ENCODE measurements at regions not wholly inside any gene's neighbourhood (a gene's known extent, or its start where the extent isn't known, plus 50 kb on each side); places are given as distances from the start of the nearest gene placed in this dataset.

GRCh38 chr15:96243701-96244100 lies 86.8 kb upstream of the NR2F2 start:
- DNase-seq: no peak

DNA sequence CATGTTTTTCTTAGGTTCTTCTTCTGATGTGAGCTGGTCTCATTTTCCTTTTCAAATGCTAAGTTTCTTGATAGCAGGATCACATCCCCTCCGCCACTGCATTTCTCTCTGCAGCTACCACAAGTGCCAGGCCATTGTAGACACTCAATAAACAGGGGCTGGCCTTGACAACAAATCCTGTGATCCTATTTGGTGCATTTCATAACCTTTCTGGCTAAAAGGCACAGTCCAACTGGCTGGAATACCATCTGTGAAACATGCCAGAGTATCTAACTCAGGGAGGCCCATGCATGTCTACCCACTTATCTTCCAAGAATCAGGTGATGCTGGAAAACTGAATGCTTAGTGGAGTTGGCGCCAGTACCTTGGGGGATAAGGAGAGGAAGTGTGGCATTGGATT lies 85.2 kb upstream of the NR2F2 start:
- DNase-seq: no peak

DNA sequence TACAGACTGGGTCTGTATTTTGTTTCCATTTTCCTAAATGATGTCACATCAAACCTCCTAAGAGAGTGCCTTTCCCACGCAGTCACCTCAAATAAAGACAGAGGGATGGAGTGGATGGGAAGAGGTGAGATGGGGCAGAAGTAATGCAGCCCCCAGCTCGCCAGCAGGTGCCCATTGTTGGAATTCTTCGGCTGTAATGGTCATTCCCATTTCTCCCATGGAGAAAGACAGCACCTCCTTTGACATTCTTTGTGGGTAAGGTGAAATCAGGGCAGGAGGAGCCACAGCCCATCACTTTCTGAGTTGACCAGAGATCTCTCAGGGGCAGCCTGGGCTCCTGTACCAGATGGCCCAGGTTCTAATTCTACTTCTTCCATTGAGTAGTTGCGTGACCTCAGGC lies 84.4 kb upstream of the NR2F2 start:
- no peak for DNase-seq

- DNase-seq: no peak
Observed at GRCh38 chr15:96247621-96248305, 82.7 kb upstream of the NR2F2 start.

GRCh38 chr15:96252148-96252547 lies 78.4 kb upstream of the NR2F2 start:
- DNase-seq: no peak

GRCh38 chr15:96253006-96253747 lies 77.3 kb upstream of the NR2F2 start:
- no peak for DNase-seq

DNA sequence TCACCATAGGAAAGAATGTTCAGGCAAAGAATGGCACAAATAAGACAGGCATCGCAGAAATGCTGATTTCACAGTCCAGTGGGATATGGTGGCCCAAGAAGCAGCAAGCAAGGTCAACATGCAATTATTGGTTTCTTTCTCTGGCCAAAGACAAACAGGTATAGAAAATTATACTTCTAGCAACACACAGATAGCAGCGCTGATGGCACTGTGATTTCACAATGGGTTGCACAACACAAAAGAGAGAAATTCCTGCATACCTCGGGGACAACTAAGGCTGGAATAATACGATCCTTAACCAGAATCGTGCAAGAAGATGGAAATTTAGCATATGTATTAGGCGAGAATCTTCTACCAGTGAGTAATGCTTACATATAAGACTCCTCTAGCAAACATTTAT lies 76.3 kb upstream of the NR2F2 start:
- no peak for DNase-seq

DNA sequence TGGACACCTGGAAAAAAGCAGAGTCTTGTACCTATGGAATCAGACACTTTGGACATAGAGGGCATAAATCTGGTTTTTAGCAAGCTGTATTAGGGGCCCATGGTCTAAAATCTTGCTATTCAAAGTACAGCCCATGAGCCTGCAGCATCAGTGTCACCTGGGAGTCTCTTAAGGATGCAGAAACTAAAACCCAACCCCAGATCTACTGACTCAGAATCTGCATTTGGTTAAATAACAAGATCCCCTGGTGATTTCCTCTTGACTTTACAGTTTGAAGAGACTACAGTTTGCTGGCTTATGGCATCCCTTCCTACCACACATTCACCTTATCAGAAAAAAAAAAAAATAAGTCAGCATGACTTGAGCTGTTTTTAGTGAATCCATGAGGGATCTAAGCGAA lies 74.9 kb upstream of the NR2F2 start:
- DNase-seq: no peak

DNA sequence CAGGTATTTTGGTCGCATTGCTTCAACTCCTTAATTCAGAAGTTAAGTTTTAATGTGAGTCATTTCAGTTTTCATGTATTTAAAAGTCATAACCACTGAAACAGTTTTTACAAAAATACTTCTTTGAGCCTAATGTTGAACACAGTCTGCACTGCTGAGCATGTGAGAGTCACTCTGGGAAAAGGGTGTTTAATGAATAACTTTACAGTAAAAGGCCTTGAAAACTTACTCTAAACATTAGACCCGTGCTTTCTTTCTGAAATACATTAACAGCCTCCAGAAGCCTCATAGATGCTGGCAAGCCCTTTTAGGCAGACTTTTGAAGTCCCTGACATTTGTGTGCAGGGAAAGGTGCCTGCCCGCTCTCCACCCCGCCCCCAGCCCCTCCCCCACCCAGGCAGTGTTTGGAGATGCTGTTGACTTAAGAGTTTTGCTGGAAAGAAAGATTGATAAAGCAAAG lies 68.9 kb upstream of the NR2F2 start:
- no peak for DNase-seq

DNA sequence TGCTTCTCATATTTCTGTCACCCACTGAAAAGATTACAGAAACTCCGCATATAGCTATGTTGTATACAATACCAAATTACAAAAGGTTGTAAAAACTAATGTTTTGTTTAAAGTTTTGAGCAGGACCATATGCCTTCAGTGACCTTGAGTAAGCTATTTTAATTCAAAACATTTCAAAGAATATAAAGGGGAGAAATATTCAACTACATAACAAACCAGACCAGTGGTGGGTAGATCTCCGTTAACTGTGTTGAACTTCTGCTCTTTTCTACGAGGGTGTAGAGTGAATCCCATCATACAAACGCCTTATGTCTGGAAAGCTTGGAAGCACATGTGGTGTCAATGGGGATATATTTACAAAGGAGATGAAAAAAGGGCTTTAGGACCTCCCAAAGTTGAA lies 68.4 kb upstream of the NR2F2 start:
- no peak for DNase-seq

DNA sequence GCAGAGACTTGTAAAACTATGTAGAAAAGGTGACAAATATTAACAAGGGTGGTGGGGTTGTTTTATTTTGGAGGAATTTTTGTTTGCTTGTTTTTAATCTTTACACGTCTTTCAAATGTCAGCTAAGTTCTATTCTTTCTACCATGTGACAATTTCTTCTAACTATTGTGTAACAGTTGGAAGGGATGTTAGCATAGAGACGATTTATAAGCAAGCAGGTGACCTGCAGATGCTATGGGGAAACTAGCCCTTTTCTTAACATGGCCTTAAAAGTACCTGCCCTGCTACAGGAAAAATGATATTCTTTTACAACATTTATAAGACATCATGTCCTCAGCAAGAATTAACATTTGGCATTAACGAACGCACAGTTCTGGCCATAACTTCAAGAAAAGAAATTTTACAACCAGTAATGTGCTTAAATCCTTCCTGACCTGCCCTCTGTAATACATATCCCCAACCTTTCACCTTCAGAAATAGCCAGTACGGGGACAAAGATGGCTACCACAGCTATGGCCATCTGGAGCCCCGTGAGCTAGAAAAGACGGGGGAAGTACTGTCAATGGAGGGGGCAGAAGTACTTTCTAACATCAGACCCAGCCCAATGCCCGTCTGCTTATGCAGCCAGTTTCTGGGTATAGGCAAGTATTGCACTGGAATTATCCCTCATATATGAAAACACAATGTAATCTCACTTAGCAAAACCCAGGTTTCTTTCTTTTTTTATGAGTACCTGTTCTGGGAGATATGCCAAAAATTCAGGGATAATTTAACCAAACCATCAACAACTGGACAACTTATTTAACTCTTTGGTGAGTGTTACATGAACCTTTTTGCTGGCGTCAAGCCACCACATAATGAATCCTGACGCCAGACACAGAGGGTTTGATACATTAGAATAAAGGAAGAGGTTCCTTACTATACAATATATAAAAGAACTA lies 67.7 kb upstream of the NR2F2 start:
- no peak for DNase-seq

GRCh38 chr15:96264351-96264798 lies 66.1 kb upstream of the NR2F2 start:
- DNase-seq: no peak

DNA sequence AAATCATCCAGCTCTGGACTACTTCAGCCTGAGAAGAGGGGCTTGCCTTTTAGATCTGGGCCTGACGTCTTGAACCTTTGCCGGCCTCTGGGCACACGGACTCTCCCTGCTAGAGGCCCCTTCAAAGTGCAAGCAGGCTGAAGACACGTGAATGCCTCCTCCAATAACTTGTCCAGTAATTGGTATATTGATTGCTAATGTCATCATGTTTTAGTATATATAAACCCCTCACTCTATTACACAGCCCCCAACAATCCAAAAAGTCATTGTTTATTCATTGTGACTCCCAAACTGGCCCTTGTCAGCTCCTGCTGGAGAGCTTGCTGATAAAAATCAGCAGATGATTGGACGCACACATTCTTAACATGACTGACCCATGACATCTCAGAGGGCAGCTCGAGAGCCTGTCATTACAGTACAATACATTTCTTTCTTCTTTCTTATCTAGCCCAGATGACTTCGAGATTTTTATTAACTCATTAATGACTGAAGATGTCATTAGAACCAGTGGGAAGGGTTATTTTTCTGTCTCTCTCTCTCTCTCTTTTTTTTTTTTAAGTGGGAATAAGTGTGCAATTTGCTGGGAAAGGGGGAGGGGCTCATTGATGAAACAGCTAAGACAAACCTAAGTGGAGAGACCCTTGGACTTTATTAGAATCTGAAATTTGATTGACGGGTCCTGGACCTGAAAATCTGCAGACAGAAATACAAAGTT lies 65.5 kb upstream of the NR2F2 start:
- no peak for DNase-seq

GRCh38 chr15:96266456-96266855 lies 64.0 kb upstream of the NR2F2 start:
- no peak for DNase-seq

DNA sequence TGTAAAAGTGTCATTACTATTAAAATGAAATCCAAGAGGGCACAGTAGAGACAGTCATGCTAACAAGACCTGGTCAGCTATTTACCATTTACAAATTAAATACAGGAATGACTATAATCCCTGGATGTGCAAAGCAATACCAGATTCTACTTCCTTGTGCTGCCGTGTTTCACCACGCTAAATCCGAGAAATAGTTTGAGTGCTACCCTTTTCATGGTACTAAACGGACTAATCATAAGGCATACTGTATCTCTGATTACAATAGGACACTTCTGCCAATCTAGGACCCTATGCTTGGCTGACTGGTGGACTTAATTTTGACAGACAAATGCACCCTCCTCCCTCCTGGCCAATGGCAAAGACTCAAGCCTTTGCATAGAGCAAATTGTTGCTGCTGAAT lies 63.0 kb upstream of the NR2F2 start:
- no peak for DNase-seq

DNA sequence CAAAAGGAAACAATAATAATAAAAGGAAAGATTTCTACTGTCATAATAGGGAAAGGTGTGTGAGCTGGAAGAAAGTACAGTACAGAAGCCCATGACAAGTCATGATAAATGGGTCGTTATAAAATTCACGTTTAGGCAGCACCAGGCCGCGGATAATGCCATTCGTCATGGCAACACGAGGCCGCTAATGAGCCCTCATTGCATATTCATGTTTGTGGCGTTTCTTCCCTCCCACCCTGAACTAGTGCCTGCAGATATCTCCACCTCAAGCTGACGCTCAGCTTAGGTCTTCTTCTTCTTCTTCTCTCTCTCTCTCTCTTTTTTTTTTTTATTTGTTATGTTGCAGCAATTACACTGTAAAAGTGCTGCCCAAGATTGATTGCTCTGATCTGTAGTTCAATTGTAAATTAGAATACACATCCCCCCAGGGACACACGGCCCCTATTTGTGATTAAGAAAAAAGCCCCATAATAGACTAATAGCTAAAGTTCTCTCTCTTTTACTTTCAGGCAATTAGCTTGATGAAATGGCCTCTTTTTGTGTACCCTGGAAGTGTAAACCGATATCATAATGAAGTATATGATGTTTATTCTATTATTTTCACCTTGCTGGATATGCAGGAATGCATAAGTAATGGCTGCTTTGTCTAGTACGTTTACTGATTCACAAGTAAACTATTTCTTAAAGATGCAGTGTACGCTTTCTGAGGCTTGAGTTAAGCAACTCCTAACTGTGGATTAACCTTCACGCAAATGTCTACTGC lies 61.9 kb upstream of the NR2F2 start:
- no peak for DNase-seq

DNA sequence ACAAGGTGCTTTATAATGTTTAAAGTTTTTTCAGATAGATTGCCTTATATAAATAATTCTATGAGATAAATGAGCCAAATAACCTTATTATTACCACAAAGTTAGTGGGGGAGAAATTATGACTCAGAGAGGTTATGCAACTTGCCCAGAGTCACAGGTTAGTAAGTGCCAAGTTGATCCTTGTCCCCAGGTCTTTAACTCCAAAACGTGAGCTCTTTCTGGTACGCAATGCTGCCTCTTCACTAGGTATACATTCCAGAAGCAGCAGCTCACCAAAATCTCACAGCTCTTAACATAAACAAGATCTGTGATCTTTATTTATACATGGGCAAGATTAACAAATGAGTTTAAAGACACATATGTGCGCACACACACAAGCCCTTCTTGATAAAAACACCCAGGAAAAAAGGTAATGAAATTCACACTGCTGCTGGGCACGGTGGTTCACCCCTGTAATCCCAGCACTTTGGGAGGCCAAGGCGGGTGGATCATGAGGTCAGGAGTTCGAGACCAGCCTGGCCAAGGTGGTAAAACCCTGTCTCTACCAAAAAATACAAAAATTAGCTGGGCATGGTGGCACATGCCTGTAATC lies 59.8 kb upstream of the NR2F2 start:
- no peak for DNase-seq

- no peak for DNase-seq
Observed at GRCh38 chr15:96272427-96272826, 58.1 kb upstream of the NR2F2 start.

DNA sequence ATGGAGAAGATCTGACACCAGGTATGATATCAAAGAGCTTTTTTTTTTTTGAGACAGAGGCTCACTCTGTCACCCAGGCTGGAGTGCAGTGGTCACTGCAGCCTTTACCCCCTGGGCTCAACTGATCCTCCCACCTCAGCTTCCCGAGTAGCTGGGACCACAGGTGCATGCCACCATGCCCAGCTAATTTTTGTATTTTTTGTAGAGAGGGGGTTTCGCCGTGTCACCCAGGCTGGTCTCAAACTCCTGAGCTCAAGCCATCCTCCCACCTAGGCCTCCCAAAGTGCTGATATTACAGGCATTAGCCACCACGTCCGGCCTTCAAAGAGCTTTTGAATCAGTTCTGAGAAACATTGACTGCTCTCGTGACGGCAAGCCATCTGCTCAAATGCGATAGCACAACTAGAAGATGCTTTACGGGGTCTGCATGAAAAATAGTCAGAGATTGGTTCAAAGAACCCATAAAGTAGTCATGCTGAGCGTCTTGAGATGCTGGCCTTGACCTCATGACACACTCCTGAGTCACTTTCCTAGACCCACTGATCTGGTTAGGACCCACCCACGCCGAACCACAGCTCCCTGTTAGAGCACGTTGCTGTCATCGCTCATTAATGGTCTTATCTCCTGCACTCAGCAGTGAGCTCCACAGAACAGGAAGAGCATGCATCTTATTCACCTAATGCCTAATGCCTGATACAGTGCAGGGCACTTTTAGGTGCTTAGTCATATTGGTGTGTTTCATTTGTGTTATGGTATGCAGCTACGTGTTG lies 57.0 kb upstream of the NR2F2 start:
- no peak for DNase-seq

- no peak for DNase-seq
Observed at GRCh38 chr15:96274087-96274440, 56.4 kb upstream of the NR2F2 start.

Measured in hypothalamus (tissue), 51 donors.